Colonic mucosa (tissue), 4 donors: ENCODE measurements at regions not wholly inside any gene's neighbourhood (a gene's known extent, or its start where the extent isn't known, plus 50 kb on each side); places are given as distances from the start of the nearest gene placed in this dataset.

ENCODE experiments used
- DNase-seq: peaks from one replicate; pipeline ENCODE4 v3.0.0-alpha.2; 2020
- H3K27ac ChIP-seq: fragments of 200-600 bp; one replicate; pipeline ENCODE4 v1.8.0; 2021
- H3K27me3 ChIP-seq: fragments of 200-600 bp; one replicate; pipeline ENCODE4 v1.8.0; 2021
- H3K36me3 ChIP-seq: fragments of 200-600 bp; one replicate; pipeline ENCODE4 v1.8.0; 2021
- H3K4me1 ChIP-seq: fragments of 200-600 bp; one replicate; pipeline ENCODE4 v1.8.0; 2021; ENCODE audit warnings: mild to moderate bottlenecking
- H3K4me3 ChIP-seq: fragments of 200-600 bp; one replicate; pipeline ENCODE4 v1.8.0; 2021
- H3K9ac ChIP-seq, 2 donors: one replicate each; pipeline ENCODE4 v1.7.0; 2013; ENCODE audit warnings: control low read depth in 2 of 2, low read depth in 2 of 2, low read length in 2 of 2
- H3K9me3 ChIP-seq: fragments of 200-600 bp; one replicate; pipeline ENCODE4 v1.8.0; 2021
- intact Hi-C: fragments of 100-400 bp; cut with DNase I; formaldehyde crosslinking; loops from one replicate; pipeline ENCODE4 v1.14.1; 2022
- TF ChIP-seq, protein P1 (sequence below): fragments of 200-600 bp; IDR thresholded peaks from one replicate; pipeline ENCODE4 v1.8.0; 2022; ENCODE audit warnings: antibody characterized with exemption, mild to moderate bottlenecking
- donor health status: healthy.
- donor health status: DM: no; HTN: no; CAD: no.
- donor health status: DM: no; HTN: no; CAD: no.

DNA sequence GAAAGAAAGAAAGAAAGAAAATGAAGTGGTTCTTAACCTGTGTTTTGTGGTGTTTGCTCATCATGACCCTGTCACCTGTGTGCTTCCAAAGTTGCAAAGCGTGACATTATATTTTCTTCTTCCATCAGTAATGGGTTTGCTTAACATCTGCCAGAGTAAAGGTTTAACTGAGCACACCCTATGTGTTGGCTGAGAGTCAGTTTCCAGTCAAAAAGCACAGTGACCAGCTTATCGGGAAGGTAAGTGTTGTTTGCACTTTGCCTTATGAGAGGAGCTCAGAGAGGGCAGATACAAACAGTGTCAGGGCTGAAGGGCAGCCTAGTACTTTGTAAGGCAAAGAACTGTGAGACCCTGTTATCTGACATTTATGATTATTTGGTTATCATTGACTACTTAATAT lies 406.2 kb upstream of the CWC22 start:
- Histone ChIP-seq H3K27ac (no peak overlapping the region), H3K9me3 (no peaks in the 10 kb centered on the region), H3K27me3 (no peaks in the 10 kb centered on the region), H3K9ac (no peak overlapping the region), H3K4me3 (no peak overlapping the region), H3K36me3 (no peaks in the 10 kb centered on the region), H3K4me1 (peaks cover 3% of the 10 kb centered on the region)
- DNase-seq = peak; percentile 33
- intact Hi-C loops = no loop called here
- TF ChIP-seq, protein P1, sequence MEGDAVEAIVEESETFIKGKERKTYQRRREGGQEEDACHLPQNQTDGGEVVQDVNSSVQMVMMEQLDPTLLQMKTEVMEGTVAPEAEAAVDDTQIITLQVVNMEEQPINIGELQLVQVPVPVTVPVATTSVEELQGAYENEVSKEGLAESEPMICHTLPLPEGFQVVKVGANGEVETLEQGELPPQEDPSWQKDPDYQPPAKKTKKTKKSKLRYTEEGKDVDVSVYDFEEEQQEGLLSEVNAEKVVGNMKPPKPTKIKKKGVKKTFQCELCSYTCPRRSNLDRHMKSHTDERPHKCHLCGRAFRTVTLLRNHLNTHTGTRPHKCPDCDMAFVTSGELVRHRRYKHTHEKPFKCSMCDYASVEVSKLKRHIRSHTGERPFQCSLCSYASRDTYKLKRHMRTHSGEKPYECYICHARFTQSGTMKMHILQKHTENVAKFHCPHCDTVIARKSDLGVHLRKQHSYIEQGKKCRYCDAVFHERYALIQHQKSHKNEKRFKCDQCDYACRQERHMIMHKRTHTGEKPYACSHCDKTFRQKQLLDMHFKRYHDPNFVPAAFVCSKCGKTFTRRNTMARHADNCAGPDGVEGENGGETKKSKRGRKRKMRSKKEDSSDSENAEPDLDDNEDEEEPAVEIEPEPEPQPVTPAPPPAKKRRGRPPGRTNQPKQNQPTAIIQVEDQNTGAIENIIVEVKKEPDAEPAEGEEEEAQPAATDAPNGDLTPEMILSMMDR = no peak

DNA sequence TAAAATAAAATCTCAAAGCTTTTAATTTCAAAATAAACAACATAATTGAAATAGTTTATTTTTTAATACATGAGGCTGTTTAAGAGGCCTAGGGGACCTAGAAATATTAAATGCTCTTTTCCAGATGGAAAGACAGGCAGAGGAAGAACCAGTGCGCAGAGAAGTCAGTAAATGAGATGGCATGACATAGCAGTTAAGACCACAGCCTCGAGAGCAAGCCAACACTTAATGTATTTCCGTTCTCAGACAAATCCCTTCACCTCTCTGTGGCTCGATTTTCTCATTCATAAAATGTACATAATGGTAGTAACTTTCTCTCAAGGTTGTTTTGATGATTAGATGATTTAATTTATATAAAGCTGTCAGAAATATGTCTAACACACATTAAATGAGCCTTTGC lies 405.1 kb upstream of the CWC22 start:
- TF ChIP-seq, protein P1 = no peak
- no peak overlapping the region for H3K27ac ChIP-seq
- H3K27me3 ChIP-seq = no peaks in the 10 kb centered on the region
- peaks cover 3% of the 10 kb centered on the region for H3K4me1 ChIP-seq
- intact Hi-C loops = no loop called here
- no peak overlapping the region for H3K9ac ChIP-seq
- no peak overlapping the region for H3K4me3 ChIP-seq
- no peaks in the 10 kb centered on the region for H3K36me3 ChIP-seq
- DNase-seq = no peak
- H3K9me3 ChIP-seq = no peaks in the 10 kb centered on the region

DNA sequence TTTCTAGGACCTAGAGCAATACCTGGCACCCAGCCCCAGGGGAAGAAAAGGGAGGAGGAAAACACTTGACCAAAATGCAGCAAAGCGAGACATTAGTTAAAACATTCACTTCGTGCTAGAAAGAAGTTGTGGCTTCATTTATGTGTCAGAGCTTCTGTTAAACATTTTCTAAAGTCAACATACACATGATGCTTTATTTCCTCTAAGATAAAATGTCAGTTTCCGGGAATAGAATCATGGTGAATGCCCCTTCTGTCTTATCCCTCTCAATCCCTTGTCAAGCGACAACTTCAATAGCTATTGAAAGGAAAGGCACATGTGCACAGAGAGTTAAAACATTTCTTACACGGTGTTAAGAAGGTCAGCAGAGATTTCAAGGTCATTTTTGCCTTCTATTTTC lies 404.6 kb upstream of the CWC22 start:
- no peak overlapping the region for H3K27ac ChIP-seq
- no peak overlapping the region for H3K9ac ChIP-seq
- DNase-seq = no peak
- H3K27me3 ChIP-seq = no peaks in the 10 kb centered on the region
- TF ChIP-seq, protein P1 = no peak
- peaks cover 3% of the 10 kb centered on the region for H3K4me1 ChIP-seq
- no peak overlapping the region for H3K4me3 ChIP-seq
- no peaks in the 10 kb centered on the region for H3K9me3 ChIP-seq
- H3K36me3 ChIP-seq = no peaks in the 10 kb centered on the region
- intact Hi-C loops = no loop called here

DNA sequence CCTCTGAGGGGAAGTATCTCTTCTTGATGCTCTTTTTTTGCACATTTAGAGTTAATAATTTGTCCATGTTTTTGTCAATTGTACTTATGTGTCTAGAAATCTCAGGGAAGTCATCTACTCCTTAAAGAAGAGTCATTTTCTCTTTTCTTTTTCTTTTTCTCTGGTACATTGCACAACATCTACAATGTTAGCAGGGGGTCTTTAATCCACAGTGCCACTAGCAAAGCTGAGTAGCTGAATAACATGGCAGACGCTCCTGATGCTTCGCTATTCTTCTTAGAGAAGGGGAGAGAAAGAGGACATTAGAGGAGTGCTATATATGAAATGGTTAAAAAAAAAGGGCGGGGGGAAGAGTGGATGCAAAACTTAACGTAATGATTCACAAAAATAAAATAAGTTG lies 399.6 kb upstream of the CWC22 start:
- H3K9me3 ChIP-seq = no peaks in the 10 kb centered on the region
- H3K27me3 ChIP-seq = no peaks in the 10 kb centered on the region

DNA sequence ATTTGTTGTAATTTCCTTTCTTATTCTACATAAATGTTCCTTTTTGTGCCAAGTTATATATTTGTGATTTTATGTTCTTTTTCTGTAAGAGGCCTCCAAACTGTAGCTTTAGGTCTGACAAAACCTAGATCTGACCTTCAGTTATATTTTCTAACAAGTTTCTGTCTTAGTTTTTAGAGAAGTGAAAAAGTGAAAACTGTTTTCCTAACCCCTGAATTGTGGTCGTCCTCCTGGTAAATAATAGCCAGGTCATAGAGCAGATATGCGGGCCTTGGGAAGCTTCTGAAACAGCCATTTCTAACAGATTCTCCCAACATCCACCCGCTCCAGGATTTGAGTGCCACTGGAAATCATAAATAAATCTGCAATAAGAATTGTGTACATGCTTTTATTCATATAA lies 398.4 kb upstream of the CWC22 start:
- Histone ChIP-seq H3K27ac (no peak overlapping the region), H3K4me1 (no peaks in the 10 kb centered on the region), H3K9me3 (no peaks in the 10 kb centered on the region), H3K9ac (no peak overlapping the region), H3K4me3 (no peak overlapping the region), H3K36me3 (no peaks in the 10 kb centered on the region), H3K27me3 (no peaks in the 10 kb centered on the region)
- intact Hi-C loops = no loop called here
- TF ChIP-seq, protein P1 = no peak
- DNase-seq = no peak

More for the DNA sequence above, 399.6 kb upstream of the CWC22 start:
- Histone ChIP-seq H3K4me3 (no peak overlapping the region), H3K27ac (no peak overlapping the region), H3K4me1 (peaks cover 3% of the 10 kb centered on the region), H3K9ac (no peak overlapping the region), H3K36me3 (no peaks in the 10 kb centered on the region)
- TF ChIP-seq, protein P1 = no peak
- no peak for DNase-seq
- intact Hi-C loops = no loop called here

DNA sequence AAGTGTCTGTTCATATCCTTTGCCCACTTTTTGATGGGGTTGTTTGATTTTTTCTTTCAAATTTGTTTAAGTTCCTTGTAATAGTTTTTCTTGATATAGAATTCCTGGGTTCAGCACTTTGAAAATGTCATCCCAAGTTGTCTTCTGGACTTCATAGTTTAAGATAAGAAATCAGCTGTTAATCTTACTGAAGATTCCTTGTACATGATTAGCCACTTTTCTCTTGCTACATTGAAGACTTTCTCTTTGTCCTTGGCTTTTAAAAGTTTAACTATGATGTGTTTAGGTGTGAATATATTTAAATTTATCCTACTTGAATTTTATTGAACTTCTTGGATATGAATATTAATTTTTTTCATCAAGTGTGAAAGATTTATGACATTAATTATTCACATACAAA lies 387.2 kb upstream of the CWC22 start:
- Histone ChIP-seq H3K9me3 (no peaks in the 10 kb centered on the region), H3K9ac (no peak overlapping the region), H3K4me3 (no peak overlapping the region), H3K4me1 (no peaks in the 10 kb centered on the region), H3K27me3 (no peaks in the 10 kb centered on the region), H3K27ac (no peak overlapping the region), H3K36me3 (no peaks in the 10 kb centered on the region)
- TF ChIP-seq, protein P1 = no peak
- intact Hi-C loops = no loop called here
- no peak for DNase-seq
